Stimulated activated CD4-positive, alpha-beta T cell treated with anti-CD3 and anti-CD28 coated beads, TNF-alpha, amount 100 ng/mL, for 1 hour (primary cell): ENCODE measurements at regions not wholly inside any gene's neighbourhood (a gene's known extent, or its start where the extent isn't known, plus 50 kb on each side); places are given as distances from the start of the nearest gene placed in this dataset.
"Not testable (repeated sequence)": the region's sequence is repeated elsewhere in the genome, so short reads cannot be mapped to it uniquely, and the experiment has no call there.

Experiments
- DNase-seq, 3 donors: peaks; one replicate each; pipeline ENCODE4 v3.0.0-alpha.2; 2020; ENCODE audit warnings: low read depth in 3 of 3, low spot score in 1 of 3

GRCh38 chr15:31217566-31218270 lies 108.9 kb upstream of the KLF13 start:
- DNase-seq, result no peak

GRCh38 chr15:31219221-31219620 lies 107.4 kb upstream of the KLF13 start:
- no peak for DNase-seq

GRCh38 chr15:31221936-31222515 lies 104.6 kb upstream of the KLF13 start:
- no peak for DNase-seq

- DNase-seq, result no peak
These were observed 103.8 kb upstream of the KLF13 start for GRCh38 chr15:31222773-31223341.

GRCh38 chr15:31223478-31224350 lies 102.9 kb upstream of the KLF13 start:
- DNase-seq, result no peak

GRCh38 chr15:31224661-31225060 lies 102.0 kb upstream of the KLF13 start:
- not testable (repeated sequence) for DNase-seq

GRCh38 chr15:31225356-31225955 lies 101.2 kb upstream of the KLF13 start:
- no peak for DNase-seq

- DNase-seq, result no peak
These were observed 100.6 kb upstream of the KLF13 start for GRCh38 chr15:31226021-31226420.

- no peak for DNase-seq
These were observed 99.4 kb upstream of the KLF13 start for GRCh38 chr15:31227235-31227634.

- DNase-seq, result no peak
These were observed 98.6 kb upstream of the KLF13 start for GRCh38 chr15:31228011-31228484.

GRCh38 chr15:31228980-31229826 lies 97.4 kb upstream of the KLF13 start:
- no peak for DNase-seq

GRCh38 chr15:31230630-31231485 lies 95.8 kb upstream of the KLF13 start:
- DNase-seq, result no peak

GRCh38 chr15:31234815-31235214 lies 91.8 kb upstream of the KLF13 start:
- DNase-seq, result no peak

GRCh38 chr15:31235311-31236183 lies 91.1 kb upstream of the KLF13 start:
- DNase-seq, result no peak

- no peak for DNase-seq
These were observed 90.2 kb upstream of the KLF13 start for GRCh38 chr15:31236184-31237042.

- DNase-seq, result no peak
These were observed 89.7 kb upstream of the KLF13 start for GRCh38 chr15:31237043-31237324.

- DNase-seq, result no peak
These were observed 87.7 kb upstream of the KLF13 start for GRCh38 chr15:31238906-31239305.

GRCh38 chr15:31239409-31239808 lies 87.2 kb upstream of the KLF13 start:
- no peak for DNase-seq
